PC-3 (cell line): ENCODE measurements at regions not wholly inside any gene's neighbourhood (a gene's known extent, or its start where the extent isn't known, plus 50 kb on each side); places are given as distances from the start of the nearest gene placed in this dataset.

Experiments
- EZH2 ChIP-seq: fragments of 300-600 bp; sonication (generic); IDR thresholded peaks from one replicate; pipeline ENCODE4 v1.6.1; 2017; ENCODE audit warnings: antibody characterized with exemption, mild to moderate bottlenecking, low read length; ENCODE audit not compliant: unreplicated experiment
- EZH2phosphoT487 ChIP-seq: fragments of 300-600 bp; sonication (generic); IDR thresholded peaks from 2 replicates; pipeline ENCODE4 v1.6.1; 2018; ENCODE audit warnings: mild to moderate bottlenecking, antibody characterized with exemption, low read length, borderline replicate concordance
- TF ChIP-seq, protein P1 (sequence below): fragments of 300-600 bp; sonication (generic); conservative IDR thresholded peaks from 2 replicates; pipeline ENCODE4 v1.5.1; 2017; ENCODE audit warnings: antibody characterized with exemption, low read depth, mild to moderate bottlenecking, low read length

DNA sequence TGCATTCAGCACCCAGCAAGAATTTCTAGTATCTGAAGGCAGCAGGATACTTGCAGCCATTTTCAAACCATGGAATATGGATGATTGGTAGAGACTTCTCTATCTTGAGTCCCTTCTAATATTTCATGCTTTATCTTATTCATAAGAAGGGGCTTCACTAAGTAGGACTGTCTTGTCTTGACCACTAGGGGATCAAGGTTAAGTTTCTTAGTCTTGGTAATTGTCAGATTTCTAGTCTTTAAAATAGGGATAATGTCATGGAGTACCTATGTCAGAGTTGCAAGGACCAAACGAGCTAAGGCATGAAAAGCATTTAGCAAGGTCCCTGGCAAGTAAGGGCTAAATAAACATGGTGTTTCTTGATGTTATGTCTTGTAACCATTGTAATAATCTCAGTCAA lies 68.5 kb upstream of the ESR1 start:
- TF ChIP-seq, protein P1, sequence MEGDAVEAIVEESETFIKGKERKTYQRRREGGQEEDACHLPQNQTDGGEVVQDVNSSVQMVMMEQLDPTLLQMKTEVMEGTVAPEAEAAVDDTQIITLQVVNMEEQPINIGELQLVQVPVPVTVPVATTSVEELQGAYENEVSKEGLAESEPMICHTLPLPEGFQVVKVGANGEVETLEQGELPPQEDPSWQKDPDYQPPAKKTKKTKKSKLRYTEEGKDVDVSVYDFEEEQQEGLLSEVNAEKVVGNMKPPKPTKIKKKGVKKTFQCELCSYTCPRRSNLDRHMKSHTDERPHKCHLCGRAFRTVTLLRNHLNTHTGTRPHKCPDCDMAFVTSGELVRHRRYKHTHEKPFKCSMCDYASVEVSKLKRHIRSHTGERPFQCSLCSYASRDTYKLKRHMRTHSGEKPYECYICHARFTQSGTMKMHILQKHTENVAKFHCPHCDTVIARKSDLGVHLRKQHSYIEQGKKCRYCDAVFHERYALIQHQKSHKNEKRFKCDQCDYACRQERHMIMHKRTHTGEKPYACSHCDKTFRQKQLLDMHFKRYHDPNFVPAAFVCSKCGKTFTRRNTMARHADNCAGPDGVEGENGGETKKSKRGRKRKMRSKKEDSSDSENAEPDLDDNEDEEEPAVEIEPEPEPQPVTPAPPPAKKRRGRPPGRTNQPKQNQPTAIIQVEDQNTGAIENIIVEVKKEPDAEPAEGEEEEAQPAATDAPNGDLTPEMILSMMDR = peak; percentile 29; the same call in 1 of the 2 replicates
- TF ChIP-seq EZH2phosphoT487 (no peak), EZH2 (no peak)
